ENCODE measurements at regions not wholly inside any gene's neighbourhood (a gene's known extent, or its start where the extent isn't known, plus 50 kb on each side); places are given as distances from the start of the nearest gene placed in this dataset.

GRCh38 chr6:140156131-140156530, 781.7 kb upstream of the CITED2 start:
- TF ChIP-seq CTCF (IDR thresholded peaks at IDR 0.05), result no peak
- no peak for TF ChIP-seq EZH2 (IDR thresholded peaks at IDR 0.05)
